ENCODE measurements at regions not wholly inside any gene's neighbourhood (a gene's known extent, or its start where the extent isn't known, plus 50 kb on each side); places are given as distances from the start of the nearest gene placed in this dataset.

DNA sequence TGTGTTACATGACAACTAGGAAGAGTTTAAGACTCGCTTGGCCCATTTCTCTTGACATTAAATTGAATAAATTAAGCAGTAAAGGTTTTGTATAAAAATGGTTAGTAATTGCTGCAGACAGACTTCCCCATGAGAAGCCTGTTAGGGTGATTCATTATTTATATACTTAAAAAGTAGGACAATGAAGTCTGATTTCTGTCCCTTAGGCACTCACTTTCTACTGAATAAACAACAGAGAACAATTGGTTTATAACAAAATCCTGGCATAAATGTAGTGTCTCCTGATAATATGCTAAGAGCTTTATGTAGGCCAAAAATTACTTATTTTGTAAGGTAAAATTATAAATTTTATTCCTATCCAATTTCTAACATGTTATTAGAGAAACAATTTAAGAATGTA is 2138.5 kb upstream of the PCDH20 start:
- no peak for TF ChIP-seq EZH2 (IDR thresholded peaks at IDR 0.05)
- no peak for TF ChIP-seq POLR2AphosphoS5 (IDR thresholded peaks at IDR 0.05; ENCODE audit: borderline replicate concordance, low read depth, low read length)
- TF ChIP-seq FOXP2 (optimal IDR thresholded peaks at IDR 0.05; ENCODE audit: control extremely low read depth, extremely low read length, insufficient read depth) = no peak
- Histone ChIP-seq H3K9me3 (ENCODE audit: low read depth, low read length) (no peaks in the 10 kb centered on the region), H3K27ac (no peak overlapping the region), H3K36me3 (ENCODE audit: insufficient read depth, low read length) (no peaks in the 10 kb centered on the region), H3K9ac (ENCODE audit: insufficient read length) (no peak overlapping the region), H3K4me3 (no peak overlapping the region)
- DNase-seq (ENCODE audit: low read depth, low spot score) = no peak

GRCh38 chr13:63551731-63552130 is 2136.1 kb upstream of the PCDH20 start:
- no peak overlapping the region for H3K4me3 ChIP-seq
- H3K9me3 ChIP-seq (ENCODE audit: low read depth, low read length) = no peaks in the 10 kb centered on the region
- H3K9ac ChIP-seq (ENCODE audit: insufficient read length) = no peak overlapping the region
- no peak for DNase-seq (ENCODE audit: low read depth, low spot score)
- no peaks in the 10 kb centered on the region for H3K36me3 ChIP-seq (ENCODE audit: insufficient read depth, low read length)
- H3K27ac ChIP-seq = no peak overlapping the region
- TF ChIP-seq EZH2 (IDR thresholded peaks at IDR 0.05) (no peak), FOXP2 (optimal IDR thresholded peaks at IDR 0.05; ENCODE audit: control extremely low read depth, extremely low read length, insufficient read depth) (no peak), POLR2AphosphoS5 (IDR thresholded peaks at IDR 0.05; ENCODE audit: borderline replicate concordance, low read depth, low read length) (no peak)

- no peak for DNase-seq (ENCODE audit: low read depth, low spot score)
- H3K4me3 ChIP-seq = no peak overlapping the region
- no peak overlapping the region for H3K9ac ChIP-seq (ENCODE audit: insufficient read length)
- H3K9me3 ChIP-seq (ENCODE audit: low read depth, low read length) = no peaks in the 10 kb centered on the region
- TF ChIP-seq POLR2AphosphoS5 (IDR thresholded peaks at IDR 0.05; ENCODE audit: borderline replicate concordance, low read depth, low read length) = no peak
- TF ChIP-seq EZH2 (IDR thresholded peaks at IDR 0.05) = no peak
- TF ChIP-seq FOXP2 (optimal IDR thresholded peaks at IDR 0.05; ENCODE audit: control extremely low read depth, extremely low read length, insufficient read depth) = no peak
- H3K27ac ChIP-seq = no peak overlapping the region
- H3K36me3 ChIP-seq (ENCODE audit: insufficient read depth, low read length) = no peaks in the 10 kb centered on the region
Observed at GRCh38 chr13:63546524-63546923, 2130.9 kb upstream of the PCDH20 start.

DNA sequence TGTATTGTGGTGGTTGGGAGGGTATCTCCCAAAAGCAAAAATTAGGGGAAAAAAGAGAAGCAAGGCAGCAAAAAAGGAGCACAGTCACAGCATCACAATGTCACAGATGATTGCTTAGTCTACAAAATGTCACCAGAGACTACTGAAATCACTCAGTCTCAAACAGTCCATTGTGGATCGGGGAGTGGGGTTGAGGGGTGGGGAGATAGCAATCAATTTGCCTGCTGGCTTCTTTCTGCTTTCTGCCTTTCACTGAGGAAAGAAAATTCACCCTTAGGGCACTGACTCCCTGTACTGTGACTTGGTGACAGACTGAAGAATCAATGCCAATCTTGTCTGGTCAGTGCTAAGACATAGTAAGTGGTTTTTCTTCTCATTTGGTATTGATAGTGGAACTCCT is 2127.1 kb upstream of the PCDH20 start:
- Histone ChIP-seq H3K9ac (ENCODE audit: insufficient read length) (no peak overlapping the region), H3K9me3 (ENCODE audit: low read depth, low read length) (no peaks in the 10 kb centered on the region), H3K4me3 (no peak overlapping the region), H3K27ac (no peak overlapping the region), H3K36me3 (ENCODE audit: insufficient read depth, low read length) (no peaks in the 10 kb centered on the region)
- TF ChIP-seq POLR2AphosphoS5 (IDR thresholded peaks at IDR 0.05; ENCODE audit: borderline replicate concordance, low read depth, low read length) (no peak), FOXP2 (optimal IDR thresholded peaks at IDR 0.05; ENCODE audit: control extremely low read depth, extremely low read length, insufficient read depth) (no peak), EZH2 (IDR thresholded peaks at IDR 0.05) (no peak)
- DNase-seq (ENCODE audit: low read depth, low spot score) = no peak

DNA sequence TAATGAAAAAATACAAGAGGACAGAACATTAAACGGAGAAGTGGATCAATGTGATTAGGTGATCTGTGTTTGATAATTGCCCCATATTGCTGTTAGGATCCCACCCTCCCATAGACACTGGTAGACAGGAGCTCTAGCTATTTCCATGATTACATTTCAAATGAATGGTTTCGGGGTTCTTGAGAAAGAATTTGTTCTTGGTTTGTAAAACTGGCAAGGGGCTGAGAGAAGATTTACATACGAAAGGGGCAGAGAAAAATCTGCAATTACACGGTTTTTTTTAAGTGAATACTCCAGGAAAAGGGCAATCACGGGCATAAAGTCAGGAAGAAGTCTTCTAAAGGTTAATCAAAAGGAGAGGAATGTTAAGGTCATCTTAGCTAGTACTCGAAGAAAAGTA is 2125.7 kb upstream of the PCDH20 start:
- TF ChIP-seq POLR2AphosphoS5 (IDR thresholded peaks at IDR 0.05; ENCODE audit: borderline replicate concordance, low read depth, low read length) = no peak
- no peak for TF ChIP-seq EZH2 (IDR thresholded peaks at IDR 0.05)
- no peak for TF ChIP-seq FOXP2 (optimal IDR thresholded peaks at IDR 0.05; ENCODE audit: control extremely low read depth, extremely low read length, insufficient read depth)
- no peak for DNase-seq (ENCODE audit: low read depth, low spot score)
- Histone ChIP-seq H3K27ac (no peak overlapping the region), H3K9me3 (ENCODE audit: low read depth, low read length) (no peaks in the 10 kb centered on the region), H3K4me3 (no peak overlapping the region), H3K9ac (ENCODE audit: insufficient read length) (no peak overlapping the region), H3K36me3 (ENCODE audit: insufficient read depth, low read length) (no peaks in the 10 kb centered on the region)

GRCh38 chr13:63540061-63540460 is 2124.4 kb upstream of the PCDH20 start:
- H3K27ac ChIP-seq = no peak overlapping the region
- no peaks in the 10 kb centered on the region for H3K9me3 ChIP-seq (ENCODE audit: low read depth, low read length)
- H3K9ac ChIP-seq (ENCODE audit: insufficient read length) = no peak overlapping the region
- no peak for TF ChIP-seq FOXP2 (optimal IDR thresholded peaks at IDR 0.05; ENCODE audit: control extremely low read depth, extremely low read length, insufficient read depth)
- no peak for TF ChIP-seq EZH2 (IDR thresholded peaks at IDR 0.05)
- TF ChIP-seq POLR2AphosphoS5 (IDR thresholded peaks at IDR 0.05; ENCODE audit: borderline replicate concordance, low read depth, low read length) = no peak
- DNase-seq (ENCODE audit: low read depth, low spot score) = no peak
- no peak overlapping the region for H3K4me3 ChIP-seq
- H3K36me3 ChIP-seq (ENCODE audit: insufficient read depth, low read length) = no peaks in the 10 kb centered on the region

GRCh38 chr13:63517371-63517770 is 2101.7 kb upstream of the PCDH20 start:
- Histone ChIP-seq H3K9ac (ENCODE audit: insufficient read length) (no peak overlapping the region), H3K36me3 (ENCODE audit: insufficient read depth, low read length) (peaks cover 7% of the 10 kb centered on the region; the same call in 1 of the 2 replicates), H3K4me3 (peak overlapping the region; percentile 16), H3K27ac (peak overlapping the region; percentile 62; the same call in 1 of the 2 replicates), H3K9me3 (ENCODE audit: low read depth, low read length) (peaks cover 4% of the 10 kb centered on the region; the same call in 1 of the 2 replicates)
- peak; percentile 98 for DNase-seq (ENCODE audit: low read depth, low spot score)
- TF ChIP-seq EZH2 (IDR thresholded peaks at IDR 0.05) (no peak), POLR2AphosphoS5 (IDR thresholded peaks at IDR 0.05; ENCODE audit: borderline replicate concordance, low read depth, low read length) (peak; percentile 69; the same call in 1 of the 2 replicates), FOXP2 (optimal IDR thresholded peaks at IDR 0.05; ENCODE audit: control extremely low read depth, extremely low read length, insufficient read depth) (peak; percentile 37)

DNA sequence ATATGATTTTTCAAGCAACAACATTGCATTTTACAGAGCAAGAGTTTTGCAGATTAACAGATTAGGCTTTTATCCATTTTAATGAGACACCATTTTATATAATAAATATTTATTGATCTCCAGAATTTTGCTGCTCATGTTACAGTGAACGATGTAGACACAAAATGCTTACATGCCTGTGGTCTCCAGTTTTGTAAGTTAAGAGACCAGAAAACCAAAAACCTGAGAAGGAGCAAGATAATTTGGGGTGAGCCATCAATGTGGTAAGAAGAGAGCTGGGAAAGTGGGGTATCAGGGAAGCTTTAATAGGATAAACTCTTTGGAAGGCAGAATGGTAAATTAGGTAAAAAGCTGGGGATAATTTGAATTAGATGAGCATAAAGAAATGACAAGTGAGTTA is 2100.5 kb upstream of the PCDH20 start:
- no peak overlapping the region; the same call in 1 of the 2 replicates for H3K27ac ChIP-seq
- H3K9me3 ChIP-seq (ENCODE audit: low read depth, low read length) = peaks cover 4% of the 10 kb centered on the region; the same call in 1 of the 2 replicates
- no peak overlapping the region for H3K9ac ChIP-seq (ENCODE audit: insufficient read length)
- no peak overlapping the region for H3K4me3 ChIP-seq
- no peak for DNase-seq (ENCODE audit: low read depth, low spot score)
- peaks cover 7% of the 10 kb centered on the region; the same call in 1 of the 2 replicates for H3K36me3 ChIP-seq (ENCODE audit: insufficient read depth, low read length)
- no peak for TF ChIP-seq POLR2AphosphoS5 (IDR thresholded peaks at IDR 0.05; ENCODE audit: borderline replicate concordance, low read depth, low read length)
- TF ChIP-seq EZH2 (IDR thresholded peaks at IDR 0.05) = no peak
- no peak for TF ChIP-seq FOXP2 (optimal IDR thresholded peaks at IDR 0.05; ENCODE audit: control extremely low read depth, extremely low read length, insufficient read depth)

DNA sequence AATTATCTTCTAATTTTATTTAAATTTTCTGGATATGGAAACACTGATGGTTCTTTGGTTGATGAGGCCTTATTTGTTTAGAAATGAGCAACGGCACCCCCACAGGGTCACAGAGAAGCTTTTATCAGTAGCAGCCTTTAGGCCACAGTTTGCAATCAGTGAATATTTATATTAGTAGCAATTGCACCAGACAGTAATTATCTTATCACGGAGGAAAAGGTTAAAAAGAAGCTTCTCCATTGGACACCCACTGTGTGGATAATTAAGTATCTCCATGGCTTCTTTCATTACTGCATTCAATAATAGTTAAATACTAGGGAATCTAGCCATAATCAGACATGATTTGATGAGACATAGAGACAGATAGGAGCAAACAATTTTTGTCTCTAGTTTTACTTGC is 2099.2 kb upstream of the PCDH20 start:
- no peak for TF ChIP-seq FOXP2 (optimal IDR thresholded peaks at IDR 0.05; ENCODE audit: control extremely low read depth, extremely low read length, insufficient read depth)
- TF ChIP-seq EZH2 (IDR thresholded peaks at IDR 0.05) = no peak
- no peak for TF ChIP-seq POLR2AphosphoS5 (IDR thresholded peaks at IDR 0.05; ENCODE audit: borderline replicate concordance, low read depth, low read length)
- H3K4me3 ChIP-seq = no peak overlapping the region
- peaks cover 4% of the 10 kb centered on the region; the same call in 1 of the 2 replicates for H3K9me3 ChIP-seq (ENCODE audit: low read depth, low read length)

More for the DNA sequence above, 2099.2 kb upstream of the PCDH20 start:
- no peak for DNase-seq (ENCODE audit: low read depth, low spot score)
- H3K36me3 ChIP-seq (ENCODE audit: insufficient read depth, low read length) = peaks cover 7% of the 10 kb centered on the region; the same call in 1 of the 2 replicates
- no peak overlapping the region for H3K27ac ChIP-seq
- H3K9ac ChIP-seq (ENCODE audit: insufficient read length) = no peak overlapping the region
